Umbilical cord (tissue), 1 donor: ENCODE measurements at regions not wholly inside any gene's neighbourhood (a gene's known extent, or its start where the extent isn't known, plus 50 kb on each side); places are given as distances from the start of the nearest gene placed in this dataset.

ENCODE experiments used
- DNase-seq: peaks from one replicate; pipeline ENCODE4 v3.0.0-alpha.2; 2015; ENCODE audit warnings: low spot score

GRCh38 chr4:15226203-15226602, 201.6 kb upstream of the C1QTNF7 start:
- DNase-seq, result no peak

DNA sequence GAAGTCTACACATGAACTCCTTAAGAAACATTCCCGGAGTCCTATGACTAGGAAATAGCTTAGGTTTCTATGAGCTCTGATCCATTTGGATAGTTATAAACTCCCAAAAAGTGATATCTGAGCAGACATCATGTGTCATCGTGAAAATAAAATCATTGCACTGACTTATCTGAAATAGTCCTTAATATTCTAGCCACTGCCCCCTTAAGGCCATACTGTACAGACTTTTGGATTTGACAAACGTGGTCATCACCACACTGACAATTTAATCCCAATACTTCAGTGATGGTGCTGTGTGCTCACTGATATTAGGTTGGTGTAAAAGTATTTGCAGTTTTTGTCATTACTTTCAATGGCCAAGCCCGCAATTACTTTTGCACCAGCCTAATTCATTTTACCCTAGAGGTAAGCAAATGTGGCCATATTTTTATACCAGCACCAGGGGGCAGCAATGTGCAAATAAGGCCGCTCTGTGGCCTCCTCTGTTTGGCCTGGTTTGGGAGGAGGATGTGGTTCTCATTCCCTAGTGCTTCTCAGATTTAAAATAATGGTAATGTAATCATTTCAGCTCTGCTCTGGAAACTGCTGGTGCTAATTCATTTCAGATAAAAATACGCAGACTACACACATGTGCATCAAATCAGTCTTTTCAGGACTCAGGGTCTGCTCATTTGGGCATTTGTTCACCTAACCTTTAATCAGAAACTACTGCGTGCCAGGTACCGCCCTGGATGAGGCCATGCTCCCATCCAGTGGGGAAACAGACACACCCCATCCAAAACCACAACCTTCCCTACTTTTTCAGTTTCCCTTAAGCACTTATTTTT, 196.4 kb upstream of the C1QTNF7 start:
- DNase-seq, result peak; percentile 92

DNA sequence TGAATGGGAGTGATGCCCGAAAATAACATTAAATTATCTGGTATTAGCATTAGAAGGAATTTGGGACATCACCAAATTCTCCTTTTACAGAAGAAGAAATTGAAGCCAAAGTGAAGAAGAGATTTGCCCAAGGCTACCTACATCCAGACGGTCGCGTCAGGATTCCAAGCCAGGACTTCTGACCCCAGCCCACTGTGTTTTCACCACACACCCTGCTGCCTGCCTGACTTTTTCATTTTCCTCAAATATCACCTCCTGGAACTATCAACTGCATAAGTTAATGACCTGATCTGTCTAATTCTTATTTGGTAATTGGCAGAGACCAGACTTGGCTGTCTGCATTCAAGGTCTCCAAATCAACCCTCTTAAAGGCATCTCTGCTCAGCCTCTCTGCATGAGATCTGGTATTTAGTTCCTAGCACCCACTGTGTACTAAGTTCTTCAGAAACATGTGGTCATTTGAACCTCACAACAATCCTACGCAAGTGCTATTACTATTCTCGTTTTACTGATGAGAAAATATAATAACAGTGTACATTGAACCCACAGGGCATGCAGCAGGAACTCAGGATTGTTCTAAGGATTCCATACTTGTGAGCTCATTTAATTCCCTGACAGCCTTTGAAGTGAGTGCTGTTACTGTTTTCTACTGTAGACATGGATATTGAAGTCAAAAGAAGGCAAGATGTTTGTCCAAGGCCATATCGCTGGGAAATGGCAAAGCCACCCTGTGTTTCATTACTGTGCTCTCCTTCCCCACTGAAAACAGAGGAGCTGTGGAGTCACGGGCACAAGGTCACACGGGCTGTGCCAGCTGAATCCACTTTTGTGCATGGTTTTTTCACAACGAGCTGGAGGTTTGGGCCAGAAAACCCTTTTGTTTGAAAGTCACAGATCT, 195.2 kb upstream of the C1QTNF7 start:
- peak; percentile 68 for DNase-seq

- DNase-seq, result no peak
Observed at GRCh38 chr4:15233264-15233597, 194.6 kb upstream of the C1QTNF7 start.

GRCh38 chr4:15233626-15234025, 194.2 kb upstream of the C1QTNF7 start:
- peak; percentile 12 for DNase-seq

GRCh38 chr4:15234116-15234855, 193.5 kb upstream of the C1QTNF7 start:
- DNase-seq, result peak; percentile 64

GRCh38 chr4:15234856-15235126, 193.0 kb upstream of the C1QTNF7 start:
- peak; percentile 81 for DNase-seq

DNA sequence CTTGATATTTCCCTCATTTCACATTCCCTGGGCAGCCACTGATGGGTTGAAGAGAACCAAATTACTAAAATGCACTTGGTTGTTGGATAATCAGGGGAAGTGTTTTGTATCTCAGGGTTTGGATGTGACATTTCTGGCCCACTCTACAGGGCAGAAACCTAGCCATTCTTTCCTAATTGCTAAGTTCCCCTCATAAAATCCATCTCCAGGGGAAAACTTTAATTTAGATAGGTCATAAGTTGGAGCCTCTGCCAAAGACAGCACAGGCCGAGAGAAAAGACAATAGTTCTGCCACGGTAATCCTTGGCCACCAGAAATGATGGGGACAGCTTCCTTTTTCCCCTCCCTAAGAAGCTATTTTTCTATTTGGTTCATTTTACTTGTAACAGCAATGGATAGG, 192.7 kb upstream of the C1QTNF7 start:
- no peak for DNase-seq

GRCh38 chr4:15237648-15238230, 190.1 kb upstream of the C1QTNF7 start:
- DNase-seq, result no peak

DNA sequence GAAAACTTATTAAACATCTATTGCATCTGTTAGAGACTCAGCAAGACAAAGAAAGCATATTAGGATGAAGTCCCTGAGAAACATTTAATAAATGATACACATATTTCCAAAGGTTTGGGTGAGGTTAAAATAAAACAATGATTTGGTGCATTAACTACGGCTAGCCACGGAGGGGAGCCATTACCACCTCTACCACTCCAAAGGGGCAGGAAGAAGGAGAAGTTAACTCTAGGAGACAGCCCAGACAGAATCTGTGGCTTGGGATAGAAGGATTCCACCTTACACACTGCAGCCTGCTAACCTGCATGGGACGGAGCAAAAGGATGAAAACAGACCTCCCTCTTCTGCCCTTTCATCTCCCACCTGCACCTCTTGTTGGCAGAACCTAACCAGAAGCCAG, 189.1 kb upstream of the C1QTNF7 start:
- DNase-seq, result peak; percentile 63

GRCh38 chr4:15239866-15240265, 188.0 kb upstream of the C1QTNF7 start:
- peak; percentile 92 for DNase-seq

DNA sequence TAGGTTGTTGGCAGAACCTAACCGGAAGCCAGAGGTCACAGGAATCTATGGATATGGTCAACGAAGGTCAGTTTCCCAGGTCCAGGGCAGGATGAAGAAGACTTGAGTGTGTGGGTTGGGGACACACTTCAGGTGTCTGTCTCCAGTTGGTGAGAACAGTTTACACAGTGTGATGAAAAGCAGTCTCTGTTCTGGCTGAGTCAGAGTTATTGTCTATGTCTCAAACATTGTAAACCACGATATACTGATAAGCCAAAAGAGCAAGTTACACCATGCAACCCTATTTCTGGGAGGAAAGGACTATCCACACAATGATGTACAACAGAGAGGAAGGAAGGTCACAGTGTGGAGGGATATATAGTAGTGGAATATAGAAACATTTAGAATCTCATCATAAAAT, 187.1 kb upstream of the C1QTNF7 start:
- no peak for DNase-seq

DNA sequence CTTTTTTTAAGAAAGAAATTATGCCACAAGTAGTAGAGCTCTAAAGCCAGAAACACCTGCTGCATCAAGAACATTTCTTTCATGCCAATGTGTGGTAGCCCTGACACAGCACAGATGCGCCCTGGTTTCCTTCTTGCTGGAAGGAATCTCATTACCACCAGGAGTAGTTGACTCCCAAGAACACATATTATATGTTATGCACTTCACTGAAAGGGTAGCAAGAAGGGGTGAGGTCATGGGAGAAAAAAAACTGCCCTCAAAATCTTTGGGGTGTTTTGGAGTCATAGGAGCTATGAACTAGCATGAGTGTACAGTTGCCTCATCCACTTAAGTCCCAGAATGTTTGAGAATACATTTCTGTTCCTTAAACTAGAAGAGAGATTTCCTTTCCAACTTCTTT, 185.8 kb upstream of the C1QTNF7 start:
- DNase-seq, result no peak

GRCh38 chr4:15244354-15244753, 183.5 kb upstream of the C1QTNF7 start:
- DNase-seq, result no peak

- no peak for DNase-seq
Observed at GRCh38 chr4:15245006-15245530, 182.8 kb upstream of the C1QTNF7 start.

DNA sequence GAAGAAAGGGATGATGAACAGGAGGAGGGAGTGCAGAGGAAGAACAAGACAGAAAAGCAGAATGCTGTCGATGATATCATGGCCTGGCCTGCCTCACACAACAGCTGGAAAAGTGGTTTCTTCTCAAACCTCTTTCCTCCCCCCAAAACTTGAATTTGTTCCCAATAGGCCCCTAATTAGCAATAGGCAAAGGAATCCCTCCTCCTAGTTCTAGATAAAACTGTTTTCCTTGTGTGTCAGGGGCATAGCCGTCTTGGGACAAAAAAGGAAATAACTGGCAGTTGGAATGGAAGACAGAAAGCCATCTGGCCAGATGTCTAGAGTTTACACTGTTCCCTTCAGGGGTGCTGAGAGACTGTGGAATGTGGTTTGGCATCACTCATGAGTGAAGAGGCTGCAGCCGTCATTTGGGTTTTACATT, 177.8 kb upstream of the C1QTNF7 start:
- peak; percentile 22 for DNase-seq

- no peak for DNase-seq
Observed at GRCh38 chr4:15253349-15253748, 174.5 kb upstream of the C1QTNF7 start.

GRCh38 chr4:15254236-15254880, 173.5 kb upstream of the C1QTNF7 start:
- no peak for DNase-seq

GRCh38 chr4:15255537-15255936, 172.3 kb upstream of the C1QTNF7 start:
- no peak for DNase-seq

GRCh38 chr4:15260758-15261157, 167.1 kb upstream of the C1QTNF7 start:
- no peak for DNase-seq

DNA sequence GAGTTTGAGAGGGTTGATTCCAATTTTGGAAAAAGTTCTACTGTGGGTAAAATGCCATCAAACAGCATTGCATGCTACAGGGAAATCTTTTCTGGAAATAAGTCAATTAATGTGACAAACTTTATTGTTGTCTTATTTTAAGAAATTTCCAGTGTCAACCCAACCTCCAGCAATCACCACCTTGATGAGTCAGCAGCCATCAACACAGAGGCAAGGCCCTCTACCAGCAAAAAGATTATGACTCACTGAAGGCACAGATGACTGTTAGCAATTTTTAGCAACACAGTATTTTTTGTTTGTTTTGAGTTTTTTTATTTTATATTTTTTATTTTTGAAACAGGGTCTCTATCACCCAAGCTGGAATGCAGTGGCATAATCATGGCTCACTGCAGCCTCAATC, 165.4 kb upstream of the C1QTNF7 start:
- no peak for DNase-seq
